ENCODE measurements at regions not wholly inside any gene's neighbourhood (a gene's known extent, or its start where the extent isn't known, plus 50 kb on each side); places are given as distances from the start of the nearest gene placed in this dataset.
A peak's percentile ranks its signal among the peaks of the same experiment; 100 is the strongest.

GRCh38 chr12:58140395-58140794 lies 199.0 kb downstream of the ATP23 start:
- no peak for DNase-seq

GRCh38 chr12:58142991-58143390 lies 201.6 kb downstream of the ATP23 start:
- DNase-seq = no peak

DNA sequence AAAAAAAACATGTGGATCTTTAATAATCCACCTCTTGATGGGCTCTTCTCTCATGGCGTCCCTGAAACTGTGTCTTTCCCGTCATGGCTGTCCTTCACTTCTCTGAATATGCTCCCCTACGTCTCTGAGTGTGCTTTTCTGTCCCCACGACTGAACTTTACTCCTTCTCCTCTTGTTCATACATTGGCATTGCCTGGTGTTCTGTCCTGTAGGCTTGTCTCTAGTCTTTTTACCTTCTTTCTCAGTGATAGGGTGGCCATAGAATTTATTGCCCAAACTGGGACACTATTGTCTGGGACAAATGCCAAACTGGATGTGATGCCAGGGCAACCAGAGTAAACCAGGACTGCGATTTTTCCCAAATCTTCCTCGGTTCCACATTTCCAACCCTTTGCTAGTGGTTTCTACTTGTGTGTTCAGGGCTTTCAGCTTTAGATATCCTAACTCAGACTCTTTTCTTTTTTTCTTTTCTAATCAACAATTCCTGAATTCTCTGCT lies 202.2 kb downstream of the ATP23 start:
- DNase-seq = no peak

- DNase-seq = no peak
Measured at GRCh38 chr12:58148405-58148804, 207.0 kb downstream of the ATP23 start.

- DNase-seq = no peak
Measured at GRCh38 chr12:58148976-58149375, 207.6 kb downstream of the ATP23 start.

DNA sequence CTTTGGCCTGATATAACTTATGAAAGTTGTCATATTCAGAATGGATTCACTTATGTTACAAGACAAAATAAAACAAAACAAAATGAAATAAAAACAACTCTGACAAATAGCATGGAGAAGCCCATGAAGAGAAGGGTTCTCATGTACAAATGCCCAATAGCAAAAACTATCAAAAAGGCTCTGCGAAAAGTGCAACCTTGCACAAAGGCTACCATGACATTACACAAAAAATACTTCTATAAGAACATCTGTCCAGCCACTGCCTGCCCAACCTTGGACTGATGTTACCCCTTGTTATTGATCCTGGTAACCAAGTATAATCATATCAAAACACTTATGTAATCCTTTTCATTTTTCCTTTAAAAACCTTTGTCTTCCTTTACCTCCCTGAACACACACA lies 213.0 kb downstream of the ATP23 start:
- DNase-seq = no peak

DNA sequence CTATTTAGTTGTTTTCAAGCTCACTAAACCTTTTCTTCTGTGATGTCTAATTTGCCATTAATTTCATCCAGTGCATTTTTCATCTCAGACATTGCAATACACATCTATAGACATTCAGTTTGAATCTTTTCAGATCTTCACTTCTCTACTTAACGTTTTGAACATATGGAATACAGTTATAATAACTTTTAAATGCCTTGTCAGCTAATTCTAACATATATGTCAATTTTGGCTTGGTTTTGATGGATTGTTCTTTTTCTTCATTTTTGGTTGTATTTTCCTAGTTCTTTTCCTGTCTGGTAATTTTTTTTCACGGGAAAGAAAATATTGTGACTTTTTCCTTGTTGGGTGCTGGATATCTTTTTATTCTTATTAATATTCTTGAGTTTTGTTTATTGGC lies 215.3 kb downstream of the ATP23 start:
- DNase-seq = no peak

DNA sequence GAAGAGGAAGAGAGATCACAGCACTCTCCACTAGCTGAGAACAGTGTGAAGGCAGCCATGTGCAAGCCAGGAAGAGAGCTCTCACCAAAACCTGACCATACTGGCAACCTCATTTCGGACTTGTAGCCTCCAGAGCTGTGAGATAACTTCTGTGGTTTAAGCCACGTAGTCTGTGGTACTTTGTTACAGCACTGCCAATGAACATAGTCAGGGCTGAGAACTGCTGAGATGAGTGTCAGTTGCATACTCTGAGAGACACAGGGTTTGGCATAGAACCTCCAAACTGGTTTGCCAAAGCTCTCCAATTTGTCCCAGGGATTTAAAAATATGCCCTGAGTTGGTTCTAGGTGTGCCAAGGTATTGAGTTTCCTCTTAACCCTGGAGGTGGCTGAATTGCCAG lies 218.6 kb downstream of the ATP23 start:
- DNase-seq = no peak

DNA sequence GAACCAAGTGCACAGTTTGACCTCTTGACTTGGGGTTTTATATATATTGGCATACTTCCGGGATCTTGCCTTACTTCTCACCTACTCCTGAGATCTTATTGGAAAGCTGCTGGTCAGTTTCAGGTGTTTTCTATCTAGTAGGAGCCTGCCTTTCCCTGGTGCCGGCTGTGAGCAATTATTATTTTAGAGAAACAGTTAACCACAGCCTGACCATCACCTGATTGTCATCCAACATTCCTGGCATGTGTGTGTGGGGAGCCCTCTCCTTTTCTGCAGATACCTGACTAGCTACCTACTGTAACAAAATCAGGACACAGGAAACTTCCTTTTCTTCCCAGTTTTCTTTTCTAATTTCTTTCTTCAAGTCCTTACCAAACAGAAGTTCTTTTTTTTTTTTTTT lies 220.4 kb downstream of the ATP23 start:
- no peak for DNase-seq

- no peak for DNase-seq
Measured at GRCh38 chr12:58163021-58163420, 221.7 kb downstream of the ATP23 start.

- DNase-seq = no peak
Measured at GRCh38 chr12:58166643-58167042, 225.3 kb downstream of the ATP23 start.

DNA sequence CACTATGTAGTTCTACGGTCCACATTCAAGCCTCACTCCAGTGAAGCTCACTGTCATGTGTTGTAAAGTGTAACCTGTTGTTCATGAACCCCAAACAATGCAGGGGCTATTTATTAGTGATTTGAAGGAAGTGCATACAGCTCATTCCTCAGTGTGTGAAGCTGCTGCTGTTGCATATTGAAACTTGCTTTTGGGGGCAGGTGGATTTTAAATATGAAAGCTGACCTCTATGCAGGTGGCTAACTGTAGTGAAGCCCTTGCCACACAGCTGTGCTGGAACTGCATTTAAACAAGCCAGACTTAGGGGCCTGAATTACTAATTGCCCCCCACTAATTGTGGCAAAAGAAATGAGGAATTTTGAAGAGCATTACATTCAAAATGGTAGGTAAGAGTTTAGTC lies 226.3 kb downstream of the ATP23 start:
- DNase-seq = no peak

GRCh38 chr12:58169826-58170225 lies 228.5 kb downstream of the ATP23 start:
- no peak for DNase-seq

DNA sequence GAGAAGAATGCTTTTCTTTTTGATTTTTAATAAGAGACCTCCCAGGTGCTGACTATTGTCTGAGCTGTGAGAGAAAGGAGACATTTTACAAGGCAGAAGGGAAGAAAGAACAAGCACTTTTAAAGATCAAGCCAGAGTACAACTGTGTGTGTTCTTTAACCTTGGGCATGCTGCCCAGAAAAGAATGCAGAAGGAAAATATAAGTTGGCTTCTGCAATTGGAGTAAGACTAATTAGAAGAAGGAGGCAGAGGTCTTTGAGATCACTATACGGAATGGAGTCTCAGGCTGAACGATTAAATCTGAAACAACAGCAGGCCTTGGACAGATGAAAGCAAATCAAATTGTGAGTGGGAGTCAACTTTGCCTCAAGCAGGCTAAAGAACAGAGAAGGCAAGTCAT lies 230.5 kb downstream of the ATP23 start:
- DNase-seq = no peak

GRCh38 chr12:58172433-58173073 lies 231.2 kb downstream of the ATP23 start:
- DNase-seq = no peak

GRCh38 chr12:58174316-58174715 lies 232.9 kb downstream of the ATP23 start:
- no peak for DNase-seq

DNA sequence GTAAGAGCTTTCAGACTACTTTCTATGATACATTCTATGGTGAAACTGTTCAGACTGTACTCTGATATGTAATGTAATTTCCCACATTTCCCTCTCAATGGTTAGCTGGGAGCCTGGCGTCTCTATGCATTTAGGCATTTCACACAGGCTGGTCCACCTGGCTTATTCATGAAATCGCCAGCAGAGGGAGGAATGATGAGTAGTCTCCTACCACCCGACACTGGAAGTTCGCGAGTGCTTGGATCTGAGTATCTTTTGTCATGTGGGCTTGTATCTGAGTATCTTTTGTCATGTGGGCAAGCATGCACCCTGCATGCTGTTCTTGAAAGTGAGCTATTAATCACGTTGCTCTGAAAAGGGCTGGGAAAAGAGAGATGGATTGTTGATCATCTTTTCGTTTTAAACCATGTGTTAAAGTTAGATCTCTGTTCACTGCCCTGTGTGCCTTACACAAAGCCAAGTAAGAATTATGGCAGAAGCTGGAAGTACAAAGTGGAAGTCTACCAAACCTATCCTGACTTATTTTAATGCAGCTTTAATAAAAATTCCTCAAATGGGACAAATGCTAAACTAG lies 235.0 kb downstream of the ATP23 start:
- peak in 1 of 2 donors; percentile 23 for DNase-seq

- no peak for DNase-seq
Measured at GRCh38 chr12:58177366-58177765, 236.0 kb downstream of the ATP23 start.

DNA sequence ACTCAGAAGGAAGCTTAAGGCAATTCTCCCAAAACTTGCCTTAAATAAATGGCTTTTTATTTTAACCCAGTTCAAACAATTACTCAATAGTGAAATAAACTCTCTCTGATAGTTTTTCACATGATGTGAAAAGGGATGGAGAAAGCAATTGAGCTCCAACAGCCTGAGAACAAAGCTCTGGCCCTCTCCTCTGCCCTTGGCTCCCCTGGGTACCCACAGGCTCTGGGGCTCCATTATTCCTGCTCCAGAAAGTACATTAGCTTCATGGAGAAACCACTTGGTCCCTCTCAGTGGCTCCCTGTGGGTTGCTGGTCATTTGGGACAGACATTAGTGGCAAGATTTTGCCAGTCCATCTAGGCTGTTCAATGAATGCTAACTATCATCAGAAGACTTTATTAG lies 242.8 kb downstream of the ATP23 start:
- no peak for DNase-seq

DNA sequence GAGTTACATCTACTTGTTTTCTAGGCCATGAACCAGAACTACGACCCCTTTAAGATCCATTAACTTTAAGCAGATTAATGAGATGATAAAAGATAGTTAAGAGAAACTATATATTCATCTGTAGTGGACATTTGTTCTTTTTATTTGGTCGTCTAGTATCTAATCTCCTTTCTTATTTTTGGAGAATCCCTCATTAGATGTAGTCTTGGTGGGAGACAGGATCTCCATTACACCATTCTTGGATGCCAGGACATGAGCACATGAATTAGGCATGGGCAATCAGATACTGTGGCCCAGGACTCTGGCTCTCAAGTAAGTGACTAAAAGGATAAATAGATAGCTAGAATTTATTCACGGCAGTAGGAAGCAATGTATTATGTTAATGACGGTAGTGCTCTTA lies 245.0 kb downstream of the ATP23 start:
- DNase-seq = no peak

- peak in 1 of 2 donors; percentile 4 for DNase-seq
Measured at GRCh38 chr12:58186914-58187313, 245.5 kb downstream of the ATP23 start.

DNA sequence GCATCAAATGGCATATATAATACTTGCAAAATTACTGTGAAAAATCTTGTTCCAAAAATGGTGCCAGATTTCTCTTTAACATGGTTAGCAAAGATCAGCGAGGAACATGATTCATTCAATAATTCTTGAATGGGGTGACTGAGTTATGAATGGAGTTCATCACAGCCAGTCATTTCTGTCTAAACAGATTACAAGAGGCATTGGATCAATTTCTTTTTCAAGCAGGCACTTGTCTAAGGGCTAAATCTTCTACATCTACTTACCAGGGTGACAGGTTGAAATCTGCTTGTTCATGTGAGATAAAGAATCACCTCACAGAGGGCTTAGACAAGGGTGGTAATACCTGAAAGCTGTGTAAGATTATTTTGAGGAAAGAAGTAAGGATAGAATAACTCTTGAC lies 247.7 kb downstream of the ATP23 start:
- DNase-seq = no peak

DNA sequence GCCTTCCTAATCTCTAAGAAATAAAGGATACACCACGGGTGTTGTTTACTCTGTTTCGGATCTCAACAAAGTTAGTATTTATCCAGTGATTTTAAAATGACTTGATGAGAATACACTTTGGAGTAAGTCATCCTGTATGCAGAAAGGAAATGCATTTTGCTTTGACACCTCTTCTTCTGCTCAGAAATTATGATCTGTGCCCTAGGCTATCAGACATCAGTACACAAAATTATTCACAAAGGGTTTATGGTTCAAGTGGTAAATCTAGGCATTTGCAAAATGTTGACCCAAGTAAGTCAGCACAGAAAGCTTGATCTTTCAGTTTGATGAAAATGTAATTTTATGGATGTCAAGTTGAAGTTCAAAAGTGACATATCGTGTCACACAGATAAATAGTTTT lies 248.5 kb downstream of the ATP23 start:
- DNase-seq = no peak

- no peak for DNase-seq
Measured at GRCh38 chr12:58190618-58191017, 249.3 kb downstream of the ATP23 start.

- DNase-seq = no peak
Measured at GRCh38 chr12:58196971-58197370, 255.6 kb downstream of the ATP23 start.
